Osteocyte (in vitro differentiated cells): ENCODE measurements at regions not wholly inside any gene's neighbourhood (a gene's known extent, or its start where the extent isn't known, plus 50 kb on each side); places are given as distances from the start of the nearest gene placed in this dataset.

Source experiments
- DNase-seq: peaks from one replicate; pipeline ENCODE4 v3.0.0; 2021; ENCODE audit warnings: mixed read lengths; ENCODE audit not compliant: unreplicated experiment; ENCODE audit errors: extremely low spot score
- H3K27ac Mint-ChIP-seq: one replicate; pipeline ENCODE4 v1.8.0; 2021; ENCODE audit warnings: mild to moderate bottlenecking, mixed read lengths; ENCODE audit not compliant: unreplicated experiment
- H3K27me3 Mint-ChIP-seq: one replicate; pipeline ENCODE4 v1.8.0; 2021; ENCODE audit warnings: mixed read lengths; ENCODE audit not compliant: unreplicated experiment
- H3K36me3 Mint-ChIP-seq: one replicate; pipeline ENCODE4 v1.8.0; 2021; ENCODE audit warnings: mixed read lengths; ENCODE audit not compliant: unreplicated experiment
- H3K4me1 Mint-ChIP-seq: one replicate; pipeline ENCODE4 v1.8.0; 2021; ENCODE audit warnings: mixed read lengths; ENCODE audit not compliant: unreplicated experiment
- H3K4me3 Mint-ChIP-seq: one replicate; pipeline ENCODE4 v1.8.0; 2021; ENCODE audit warnings: mild to moderate bottlenecking, moderate library complexity, mixed read lengths; ENCODE audit not compliant: unreplicated experiment
- H3K9me3 Mint-ChIP-seq: one replicate; pipeline ENCODE4 v1.8.0; 2021; ENCODE audit warnings: mixed read lengths; ENCODE audit not compliant: unreplicated experiment
- CTCF ChIP-seq: fragments of 200-600 bp; sonication (generic); IDR thresholded peaks from 2 replicates; pipeline ENCODE4 v1.5.0; 2021; ENCODE audit warnings: antibody characterized with exemption, mild to moderate bottlenecking, moderate library complexity

GRCh38 chr3:68441054-68441453, 491.3 kb downstream of the TAFA4 start:
- TF ChIP-seq CTCF: no peak
- H3K9me3 Mint-ChIP-seq: peaks cover 10% of the 10 kb centered on the region
- no peaks in the 10 kb centered on the region for H3K27me3 Mint-ChIP-seq
- H3K36me3 Mint-ChIP-seq: no peaks in the 10 kb centered on the region
- no peak overlapping the region for H3K4me3 Mint-ChIP-seq
- no peak for DNase-seq
- H3K4me1 Mint-ChIP-seq: no peaks in the 10 kb centered on the region
- no peak overlapping the region for H3K27ac Mint-ChIP-seq

- Mint-ChIP-seq H3K27me3 (no peaks in the 10 kb centered on the region), H3K36me3 (no peaks in the 10 kb centered on the region), H3K9me3 (peaks cover 9% of the 10 kb centered on the region), H3K27ac (no peak overlapping the region), H3K4me1 (no peaks in the 10 kb centered on the region), H3K4me3 (no peak overlapping the region)
- no peak for TF ChIP-seq CTCF
- no peak for DNase-seq
Measured at GRCh38 chr3:68436619-68437401, 495.5 kb downstream of the TAFA4 start.

GRCh38 chr3:68428495-68428894, 503.9 kb downstream of the TAFA4 start:
- Mint-ChIP-seq H3K27ac (no peak overlapping the region), H3K4me1 (no peaks in the 10 kb centered on the region), H3K9me3 (no peaks in the 10 kb centered on the region), H3K27me3 (peaks cover 4% of the 10 kb centered on the region), H3K4me3 (no peak overlapping the region), H3K36me3 (no peaks in the 10 kb centered on the region)
- no peak for DNase-seq
- TF ChIP-seq CTCF: no peak

GRCh38 chr3:68424796-68425460, 507.4 kb downstream of the TAFA4 start:
- Mint-ChIP-seq H3K27me3 (peaks cover 4% of the 10 kb centered on the region), H3K9me3 (no peaks in the 10 kb centered on the region), H3K27ac (no peak overlapping the region), H3K4me3 (no peak overlapping the region), H3K36me3 (no peaks in the 10 kb centered on the region), H3K4me1 (no peaks in the 10 kb centered on the region)
- no peak for TF ChIP-seq CTCF
- DNase-seq: no peak

- no peak for DNase-seq
- no peak overlapping the region for H3K27ac Mint-ChIP-seq
Measured at GRCh38 chr3:68408626-68409025, 523.7 kb downstream of the TAFA4 start.

More at GRCh38 chr3:68408626-68409025, 523.7 kb downstream of the TAFA4 start:
- no peak for TF ChIP-seq CTCF
- Mint-ChIP-seq H3K27me3 (no peaks in the 10 kb centered on the region), H3K4me3 (no peak overlapping the region), H3K36me3 (no peaks in the 10 kb centered on the region), H3K9me3 (peaks cover 19% of the 10 kb centered on the region), H3K4me1 (no peaks in the 10 kb centered on the region)
